ENCODE measurements at regions not wholly inside any gene's neighbourhood (a gene's known extent, or its start where the extent isn't known, plus 50 kb on each side); places are given as distances from the start of the nearest gene placed in this dataset.

- Histone ChIP-seq H3F3A (ENCODE audit: insufficient read depth, low read length) (no peaks in the 10 kb centered on the region), H4K20me1 (ENCODE audit: insufficient read depth, low read length) (no peaks in the 10 kb centered on the region), H3K4me2 (ENCODE audit: low read depth, low read length) (no peak overlapping the region), H3K79me2 (ENCODE audit: low read length) (no peaks in the 10 kb centered on the region), H2AFZ (ENCODE audit: low read length) (no peak overlapping the region), H3K4me1 (ENCODE audit: low read length) (no peaks in the 10 kb centered on the region), H3K9me3 (replicated peaks; ENCODE audit: insufficient read depth, low read length) (no peaks in the 10 kb centered on the region), H3K9me2 (replicated peaks; ENCODE audit: insufficient read depth, low read length) (no peaks in the 10 kb centered on the region), H3K27me3 (replicated peaks; ENCODE audit: insufficient read depth, low read length) (no peaks in the 10 kb centered on the region), H3K36me3 (replicated peaks; ENCODE audit: insufficient read depth, low read length) (no peaks in the 10 kb centered on the region), H3K9ac (ENCODE audit: low read length) (no peak overlapping the region), H3K4me3 (ENCODE audit: low read length) (no peak overlapping the region), H3K27ac (ENCODE audit: low read length) (no peak overlapping the region)
- TF ChIP-seq EZH2phosphoT487 (IDR thresholded peaks at IDR 0.05; ENCODE audit: low read length), result no peak
- TF ChIP-seq EZH2 (optimal IDR thresholded peaks at IDR 0.05; ENCODE audit: low read depth, low read length), result no peak
- no peak for TF ChIP-seq CTCF (IDR thresholded peaks at IDR 0.05; ENCODE audit: low read length)
- DNase-seq, result no peak
Measured at GRCh38 chr16:7914748-7915147, 582.1 kb downstream of the RBFOX1 start.

- Histone ChIP-seq H4K20me1 (ENCODE audit: insufficient read depth, low read length) (no peaks in the 10 kb centered on the region), H2AFZ (ENCODE audit: low read length) (no peak overlapping the region), H3K27ac (ENCODE audit: low read length) (no peak overlapping the region), H3K4me3 (ENCODE audit: low read length) (no peak overlapping the region), H3K36me3 (replicated peaks; ENCODE audit: insufficient read depth, low read length) (no peaks in the 10 kb centered on the region), H3K9me3 (replicated peaks; ENCODE audit: insufficient read depth, low read length) (no peaks in the 10 kb centered on the region), H3F3A (ENCODE audit: insufficient read depth, low read length) (no peaks in the 10 kb centered on the region), H3K27me3 (replicated peaks; ENCODE audit: insufficient read depth, low read length) (no peaks in the 10 kb centered on the region), H3K4me2 (ENCODE audit: low read depth, low read length) (no peak overlapping the region), H3K4me1 (ENCODE audit: low read length) (no peaks in the 10 kb centered on the region), H3K9me2 (replicated peaks; ENCODE audit: insufficient read depth, low read length) (no peaks in the 10 kb centered on the region), H3K9ac (ENCODE audit: low read length) (no peak overlapping the region), H3K79me2 (ENCODE audit: low read length) (no peaks in the 10 kb centered on the region)
- TF ChIP-seq EZH2 (optimal IDR thresholded peaks at IDR 0.05; ENCODE audit: low read depth, low read length) (no peak), CTCF (IDR thresholded peaks at IDR 0.05; ENCODE audit: low read length) (no peak), EZH2phosphoT487 (IDR thresholded peaks at IDR 0.05; ENCODE audit: low read length) (no peak)
- DNase-seq, result no peak
Measured at GRCh38 chr16:7912132-7912531, 579.5 kb downstream of the RBFOX1 start.

- Histone ChIP-seq H3K79me2 (ENCODE audit: low read length) (no peaks in the 10 kb centered on the region), H3K9me3 (replicated peaks; ENCODE audit: insufficient read depth, low read length) (no peaks in the 10 kb centered on the region), H3K4me2 (ENCODE audit: low read depth, low read length) (no peak overlapping the region), H2AFZ (ENCODE audit: low read length) (no peak overlapping the region), H3K27ac (ENCODE audit: low read length) (no peak overlapping the region), H3K4me1 (ENCODE audit: low read length) (no peaks in the 10 kb centered on the region), H3K9ac (ENCODE audit: low read length) (no peak overlapping the region), H3K36me3 (replicated peaks; ENCODE audit: insufficient read depth, low read length) (no peaks in the 10 kb centered on the region), H3F3A (ENCODE audit: insufficient read depth, low read length) (no peaks in the 10 kb centered on the region), H3K4me3 (ENCODE audit: low read length) (no peak overlapping the region), H3K27me3 (replicated peaks; ENCODE audit: insufficient read depth, low read length) (no peaks in the 10 kb centered on the region), H3K9me2 (replicated peaks; ENCODE audit: insufficient read depth, low read length) (no peaks in the 10 kb centered on the region), H4K20me1 (ENCODE audit: insufficient read depth, low read length) (no peaks in the 10 kb centered on the region)
- no peak for DNase-seq
- TF ChIP-seq EZH2phosphoT487 (IDR thresholded peaks at IDR 0.05; ENCODE audit: low read length), result no peak
- TF ChIP-seq EZH2 (optimal IDR thresholded peaks at IDR 0.05; ENCODE audit: low read depth, low read length), result no peak
- TF ChIP-seq CTCF (IDR thresholded peaks at IDR 0.05; ENCODE audit: low read length), result no peak
Measured at GRCh38 chr16:7910116-7910515, 577.5 kb downstream of the RBFOX1 start.

All from MM.1S (cell line).